ENCODE measurements at regions not wholly inside any gene's neighbourhood (a gene's known extent, or its start where the extent isn't known, plus 50 kb on each side); places are given as distances from the start of the nearest gene placed in this dataset.

DNA sequence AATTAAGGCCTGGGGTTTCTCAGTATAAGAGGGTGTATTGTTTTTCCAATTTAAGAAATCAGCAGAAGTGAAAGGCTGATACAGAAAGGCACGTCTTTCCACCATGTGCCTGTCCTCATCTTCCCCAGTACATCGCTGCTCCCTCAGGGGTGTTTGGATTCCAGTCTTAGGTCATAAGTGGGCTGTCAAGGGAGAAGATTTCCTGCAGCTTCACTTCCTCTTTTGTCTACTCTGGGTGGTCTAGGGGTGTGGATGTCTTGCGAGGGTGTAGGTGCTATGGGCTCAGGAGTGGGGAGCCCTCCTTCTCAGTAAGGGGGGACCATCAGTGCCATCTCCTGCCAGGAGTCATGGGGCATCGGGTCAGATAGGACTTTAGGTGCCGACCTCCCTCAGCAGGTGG lies 999.8 kb upstream of the NCAM2 start:
- TF ChIP-seq CTCF (conservative IDR thresholded peaks at IDR 0.05; ENCODE audit: low read depth, low read length): no peak
- no peak overlapping the region for H3K4me3 ChIP-seq (ENCODE audit: low read depth, low read length)
- no peak for DNase-seq (ENCODE audit: low read depth)

DNA sequence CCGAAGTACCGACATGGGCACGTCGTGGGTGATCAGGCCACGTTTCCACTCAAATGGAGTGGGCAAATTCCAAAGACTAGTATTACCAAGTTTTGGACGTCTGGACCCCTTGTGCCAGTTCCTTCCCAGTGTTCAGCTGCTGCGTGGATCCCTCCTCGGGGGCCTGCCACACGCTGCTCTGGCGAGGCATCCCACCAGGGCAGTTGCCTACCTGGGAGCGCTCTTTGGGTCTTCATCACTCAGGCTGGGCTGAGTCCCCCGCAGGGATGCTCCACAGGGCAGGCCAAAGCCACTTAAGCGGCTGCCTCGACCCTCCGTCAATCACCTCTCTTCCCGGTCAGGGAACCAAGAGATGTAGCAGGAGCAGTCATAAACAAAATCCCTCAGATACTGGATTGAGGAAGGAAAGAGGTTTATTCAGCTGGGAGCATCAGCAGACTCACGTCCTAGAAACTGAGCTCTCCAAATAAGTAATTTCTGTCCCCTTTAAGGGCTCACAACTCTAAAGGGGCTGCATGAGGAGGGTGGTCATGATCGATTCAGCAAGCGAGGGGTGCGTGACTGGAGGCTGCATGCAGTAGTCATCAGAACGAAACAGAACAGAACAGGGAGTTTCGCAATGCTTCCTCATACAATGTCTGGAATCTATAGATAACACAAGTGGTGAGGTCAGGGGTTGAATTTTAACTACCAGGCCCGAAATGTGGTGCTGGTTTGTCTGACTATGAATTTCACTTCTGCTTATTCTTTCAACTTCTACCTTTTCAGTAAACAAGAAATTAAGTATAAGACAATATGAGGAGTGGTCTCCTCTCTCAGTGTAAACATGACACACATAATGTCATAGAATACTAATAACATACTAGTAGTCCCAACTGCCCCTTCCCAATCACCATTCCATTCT lies 998.6 kb upstream of the NCAM2 start:
- H3K4me3 ChIP-seq (ENCODE audit: low read depth, low read length): no peak overlapping the region
- no peak for TF ChIP-seq CTCF (conservative IDR thresholded peaks at IDR 0.05; ENCODE audit: low read depth, low read length)
- no peak for DNase-seq (ENCODE audit: low read depth)

DNA sequence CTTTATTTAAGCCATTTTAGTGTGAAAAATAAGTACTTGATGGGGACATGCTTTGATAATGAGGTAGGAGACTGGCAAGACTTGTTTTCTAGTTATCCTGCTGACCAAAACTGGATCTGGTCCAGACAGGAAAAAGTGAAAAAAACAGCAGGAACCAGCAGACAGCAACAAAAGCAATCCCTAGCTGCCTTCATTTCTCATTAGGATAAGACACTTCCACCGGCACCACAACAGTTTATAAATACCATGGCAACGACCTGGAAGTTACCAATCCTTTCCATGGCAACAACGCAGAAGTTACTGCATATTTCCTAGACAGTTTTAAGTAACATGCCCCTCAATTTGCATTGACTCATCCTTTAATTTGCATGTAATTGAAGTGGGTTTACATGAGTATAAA lies 993.8 kb upstream of the NCAM2 start:
- TF ChIP-seq CTCF (conservative IDR thresholded peaks at IDR 0.05; ENCODE audit: low read depth, low read length): no peak
- peak; percentile 32 for DNase-seq (ENCODE audit: low read depth)
- no peak overlapping the region for H3K4me3 ChIP-seq (ENCODE audit: low read depth, low read length)

GRCh38 chr21:20010691-20011200 lies 987.5 kb upstream of the NCAM2 start:
- no peak for DNase-seq (ENCODE audit: low read depth)
- H3K4me3 ChIP-seq (ENCODE audit: low read depth, low read length): no peak overlapping the region
- no peak for TF ChIP-seq CTCF (conservative IDR thresholded peaks at IDR 0.05; ENCODE audit: low read depth, low read length)

GRCh38 chr21:20013851-20014250 lies 984.4 kb upstream of the NCAM2 start:
- DNase-seq (ENCODE audit: low read depth): no peak
- no peak for TF ChIP-seq CTCF (conservative IDR thresholded peaks at IDR 0.05; ENCODE audit: low read depth, low read length)
- H3K4me3 ChIP-seq (ENCODE audit: low read depth, low read length): no peak overlapping the region

DNA sequence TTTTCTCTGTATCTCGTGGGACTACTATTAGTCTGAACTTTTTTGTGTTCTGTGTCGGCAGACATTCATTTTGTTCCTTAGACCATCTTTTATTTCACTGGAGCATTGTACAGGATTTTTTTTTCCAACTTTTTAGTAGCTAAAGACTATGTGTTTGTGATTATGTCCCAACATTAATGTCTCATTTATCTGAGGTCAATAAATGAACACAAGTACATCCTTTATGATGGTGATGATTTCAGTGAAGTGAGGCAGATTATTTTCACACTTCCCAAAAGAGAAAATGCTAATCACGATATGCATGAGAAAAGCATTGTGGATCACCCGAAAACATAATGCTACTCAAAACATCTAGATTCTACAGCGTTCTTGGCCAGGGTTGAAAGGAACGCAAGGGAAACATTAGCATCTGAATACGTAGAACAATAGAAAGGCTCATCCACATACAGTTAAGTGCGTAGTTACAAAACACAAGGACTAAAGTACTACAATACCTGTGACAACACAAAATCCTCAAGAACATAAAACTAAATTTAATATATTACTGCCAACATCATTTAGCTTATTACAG lies 981.7 kb upstream of the NCAM2 start:
- H3K4me3 ChIP-seq (ENCODE audit: low read depth, low read length): no peak overlapping the region
- no peak for TF ChIP-seq CTCF (conservative IDR thresholded peaks at IDR 0.05; ENCODE audit: low read depth, low read length)
- no peak for DNase-seq (ENCODE audit: low read depth)
